OCI-LY7 (cell line): ENCODE measurements at regions not wholly inside any gene's neighbourhood (a gene's known extent, or its start where the extent isn't known, plus 50 kb on each side); places are given as distances from the start of the nearest gene placed in this dataset.

Source experiments
- BruUV-seq: library from RNA; stranded (reverse); fragments of 400-500 nt; replicated peaks from 2 replicates; lab custom pipeline; 2021; lab: Mats Ljungman, UMichigan
- CTCF ChIA-PET: fragments of 300-600 bp; sonication (Branson Sonifier 250); formaldehyde crosslinking; loops from one replicate; lab custom pipeline; 2022; ENCODE audit warnings: antibody characterized with exemption; ENCODE audit not compliant: unreplicated experiment; lab: Charles Lee
- POLR2A ChIA-PET: fragments of 300-600 bp; sonication (Branson Sonifier 250); formaldehyde crosslinking; loops from one replicate; lab custom pipeline; 2022; ENCODE audit warnings: antibody characterized with exemption; lab: Charles Lee
- DNase-seq: peaks from one replicate; pipeline ENCODE4 v3.0.0-alpha.2; 2015; ENCODE audit warnings: low spot score
- H2AFZ ChIP-seq: fragments of 200-600 bp; sonication (generic), shearing (Covaris generic); 2 replicates; pipeline ENCODE4 v1.6.1; 2014; ENCODE audit warnings: mild to moderate bottlenecking, antibody characterized with exemption, low read length, moderate library complexity
- H3K27ac ChIP-seq: fragments of 200-600 bp; sonication (generic); 2 replicates; pipeline ENCODE4 v1.5.1; 2014; ENCODE audit warnings: mixed run types, low read depth, mild to moderate bottlenecking, moderate library complexity, low read length, inconsistent platforms; ENCODE audit not compliant: poor library complexity, severe bottlenecking
- H3K36me3 ChIP-seq: fragments of 200-600 bp; sonication (generic); 2 replicates; pipeline ENCODE4 v1.6.1; 2014; ENCODE audit warnings: mild to moderate bottlenecking, antibody characterized with exemption, low read length, moderate library complexity, mixed read lengths; ENCODE audit not compliant: insufficient read depth
- H3K4me1 ChIP-seq: fragments of 200-600 bp; sonication (generic); 2 replicates; pipeline ENCODE4 v1.5.1; 2014; ENCODE audit warnings: mild to moderate bottlenecking, low read length; ENCODE audit not compliant: insufficient read depth, poor library complexity, severe bottlenecking
- H3K4me2 ChIP-seq: fragments of 200-600 bp; sonication (generic); 2 replicates; pipeline ENCODE4 v1.6.1; 2014; ENCODE audit warnings: mild to moderate bottlenecking, low read length
- H3K4me3 ChIP-seq: fragments of 200-600 bp; sonication (generic); 2 replicates; pipeline ENCODE4 v1.5.1; 2014; ENCODE audit warnings: mild to moderate bottlenecking, low read depth, low read length; ENCODE audit not compliant: poor library complexity, severe bottlenecking
- H3K79me2 ChIP-seq: fragments of 200-600 bp; sonication (generic); 2 replicates; pipeline ENCODE4 v1.6.1; 2016; ENCODE audit warnings: low read depth, mild to moderate bottlenecking, low read length, moderate library complexity, mixed read lengths; ENCODE audit not compliant: insufficient read depth
- H3K9me2 ChIP-seq: fragments of 200-600 bp; sonication (generic); 2 replicates; pipeline ENCODE4 v1.6.1; 2016; ENCODE audit warnings: mild to moderate bottlenecking, low read length, mixed read lengths; ENCODE audit not compliant: insufficient read depth
- H3K9me3 ChIP-seq: fragments of 200-600 bp; sonication (generic); 2 replicates; pipeline ENCODE4 v1.6.1; 2014; ENCODE audit warnings: mild to moderate bottlenecking, mixed run types, low read length, mixed read lengths
- H4K20me1 ChIP-seq: fragments of 200-600 bp; sonication (generic); 2 replicates; pipeline ENCODE4 v1.6.1; 2014; ENCODE audit warnings: mild to moderate bottlenecking, antibody characterized with exemption, low read length, moderate library complexity, mixed read lengths; ENCODE audit not compliant: insufficient read depth
- EZH2phosphoT487 ChIP-seq: fragments of 200-600 bp; sonication (generic); IDR thresholded peaks from 2 replicates; pipeline ENCODE4 v1.6.1; 2018; ENCODE audit warnings: low read depth, borderline replicate concordance, mild to moderate bottlenecking, mixed run types, antibody characterized with exemption, low read length, moderate library complexity, mixed read lengths
- intact Hi-C: fragments of 100-400 bp; cut with micrococcal nuclease; formaldehyde crosslinking; loops from one replicate; pipeline ENCODE4 v1.10.0; 2022; ENCODE audit not compliant: unreplicated experiment
- TF ChIP-seq, protein P1 (sequence below): fragments of 200-600 bp; sonication (generic); conservative IDR thresholded peaks from 2 replicates; pipeline ENCODE4 v1.5.1; 2014; ENCODE audit warnings: mild to moderate bottlenecking, antibody characterized with exemption, low read length, moderate library complexity, mixed read lengths

DNA sequence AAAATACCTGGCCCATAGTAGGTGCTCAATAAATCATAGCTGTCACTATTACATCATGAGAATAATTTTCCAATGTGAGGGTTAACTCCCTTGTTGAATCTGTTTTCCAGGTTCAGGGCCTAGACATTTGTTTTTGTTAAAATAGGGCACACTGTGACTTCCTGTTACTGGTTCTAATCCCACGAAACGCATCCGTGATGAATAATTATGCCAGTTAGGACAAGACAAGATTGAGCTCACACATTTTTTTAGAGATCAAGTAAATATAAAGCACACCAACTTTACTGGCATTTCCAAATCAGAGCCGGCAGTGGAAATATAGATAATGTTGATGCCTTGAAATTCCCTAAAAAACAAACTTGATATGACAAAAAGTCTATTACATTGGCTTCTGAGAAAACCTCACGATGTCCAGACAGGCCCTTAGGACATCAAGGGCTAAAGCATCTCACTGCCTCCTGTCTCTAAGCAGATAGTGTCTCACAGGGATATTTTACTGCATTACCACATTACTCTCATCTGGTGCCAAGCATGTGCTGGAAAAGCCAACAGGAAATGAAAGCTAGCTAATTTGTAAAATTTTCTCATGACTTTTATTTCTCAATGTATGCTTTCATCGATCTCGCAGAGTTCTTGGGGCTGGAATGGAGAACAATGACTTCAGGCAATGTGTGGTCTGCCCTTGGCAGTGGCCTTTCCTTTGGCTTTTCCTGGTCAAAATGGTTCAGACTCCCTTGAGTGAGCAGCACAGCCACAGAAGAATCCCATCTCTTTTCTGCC lies 414.3 kb upstream of the PAPPA start:
- no peaks in the 10 kb centered on the region for H3K9me2 ChIP-seq
- no peak overlapping the region for H3K4me3 ChIP-seq
- H3K36me3 ChIP-seq: no peaks in the 10 kb centered on the region
- TF ChIP-seq EZH2phosphoT487: no peak
- TF ChIP-seq, protein P1, sequence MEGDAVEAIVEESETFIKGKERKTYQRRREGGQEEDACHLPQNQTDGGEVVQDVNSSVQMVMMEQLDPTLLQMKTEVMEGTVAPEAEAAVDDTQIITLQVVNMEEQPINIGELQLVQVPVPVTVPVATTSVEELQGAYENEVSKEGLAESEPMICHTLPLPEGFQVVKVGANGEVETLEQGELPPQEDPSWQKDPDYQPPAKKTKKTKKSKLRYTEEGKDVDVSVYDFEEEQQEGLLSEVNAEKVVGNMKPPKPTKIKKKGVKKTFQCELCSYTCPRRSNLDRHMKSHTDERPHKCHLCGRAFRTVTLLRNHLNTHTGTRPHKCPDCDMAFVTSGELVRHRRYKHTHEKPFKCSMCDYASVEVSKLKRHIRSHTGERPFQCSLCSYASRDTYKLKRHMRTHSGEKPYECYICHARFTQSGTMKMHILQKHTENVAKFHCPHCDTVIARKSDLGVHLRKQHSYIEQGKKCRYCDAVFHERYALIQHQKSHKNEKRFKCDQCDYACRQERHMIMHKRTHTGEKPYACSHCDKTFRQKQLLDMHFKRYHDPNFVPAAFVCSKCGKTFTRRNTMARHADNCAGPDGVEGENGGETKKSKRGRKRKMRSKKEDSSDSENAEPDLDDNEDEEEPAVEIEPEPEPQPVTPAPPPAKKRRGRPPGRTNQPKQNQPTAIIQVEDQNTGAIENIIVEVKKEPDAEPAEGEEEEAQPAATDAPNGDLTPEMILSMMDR: no peak
- H3K79me2 ChIP-seq: no peaks in the 10 kb centered on the region
- H2AFZ ChIP-seq: no peak overlapping the region
- no TSS peak for BruUV-seq
- H3K4me1 ChIP-seq: no peaks in the 10 kb centered on the region
- DNase-seq: no peak
- no peak overlapping the region for H3K4me2 ChIP-seq
- no peaks in the 10 kb centered on the region for H3K9me3 ChIP-seq
- H3K27ac ChIP-seq: no peak overlapping the region
- H4K20me1 ChIP-seq: no peaks in the 10 kb centered on the region
- ChIA-PET POLR2A (no interaction called here), CTCF (no interaction called here)
- intact Hi-C loops: no loop called here

DNA sequence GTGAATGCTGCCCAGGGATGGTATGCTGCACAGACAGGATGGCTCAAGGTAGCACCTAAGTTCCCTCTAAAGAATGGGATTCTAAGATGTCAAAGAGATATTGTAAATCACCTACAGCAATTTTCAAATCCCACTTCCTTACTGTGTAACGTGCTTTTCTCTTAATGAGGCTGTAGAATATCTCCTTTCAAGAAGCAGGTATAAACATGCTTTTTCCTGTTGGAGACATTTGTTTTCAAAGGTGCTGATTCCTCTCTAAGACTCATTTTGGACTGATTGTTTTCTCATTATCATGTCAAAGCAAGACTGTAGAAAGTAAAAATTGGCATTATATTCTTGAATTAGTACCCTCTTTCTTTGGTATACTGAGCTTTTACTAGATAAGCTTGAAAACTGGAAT lies 412.6 kb upstream of the PAPPA start:
- no TSS peak for BruUV-seq
- Histone ChIP-seq H3K79me2 (no peaks in the 10 kb centered on the region), H3K9me3 (no peaks in the 10 kb centered on the region), H3K4me2 (no peak overlapping the region), H3K4me3 (no peak overlapping the region), H3K36me3 (no peaks in the 10 kb centered on the region), H3K9me2 (no peaks in the 10 kb centered on the region), H3K4me1 (no peaks in the 10 kb centered on the region), H4K20me1 (no peaks in the 10 kb centered on the region), H3K27ac (no peak overlapping the region), H2AFZ (no peak overlapping the region)
- TF ChIP-seq, protein P1: no peak
- TF ChIP-seq EZH2phosphoT487: no peak
- intact Hi-C loops: no loop called here
- no peak for DNase-seq
- POLR2A ChIA-PET: interaction anchor here (0.6 kb wide), 2 partner anchors 72 to 297 kb away, joined by 3 read pairs; no protein-coding TSS in a partner anchor
- CTCF ChIA-PET: no interaction called here
